Cardiac fibroblast (primary cell): ENCODE measurements at regions not wholly inside any gene's neighbourhood (a gene's known extent, or its start where the extent isn't known, plus 50 kb on each side); places are given as distances from the start of the nearest gene placed in this dataset.

Source experiments
- DNase-seq, 2 donors: peaks; one replicate each; pipeline versions ENCODE4 v3.0.0 to v3.0.0-alpha.2; 2010; ENCODE audit warnings: low read depth in 2 of 2
- H3K4me3 ChIP-seq, 2 donors: replicated peaks in 1 of 2; 1 replicate in 1 of 2; 2 replicates in 1 of 2; pipeline ENCODE4 v1.5.1; 2011; ENCODE audit warnings: low read depth in 2 of 2, low read length in 2 of 2, mild to moderate bottlenecking in 2 of 2, moderate library complexity in 1 of 2
- TF ChIP-seq, protein P1 (sequence below): IDR thresholded peaks from one replicate; pipeline ENCODE4 v1.5.1; 2011; ENCODE audit warnings: low read depth, mild to moderate bottlenecking, low read length, inconsistent platforms

DNA sequence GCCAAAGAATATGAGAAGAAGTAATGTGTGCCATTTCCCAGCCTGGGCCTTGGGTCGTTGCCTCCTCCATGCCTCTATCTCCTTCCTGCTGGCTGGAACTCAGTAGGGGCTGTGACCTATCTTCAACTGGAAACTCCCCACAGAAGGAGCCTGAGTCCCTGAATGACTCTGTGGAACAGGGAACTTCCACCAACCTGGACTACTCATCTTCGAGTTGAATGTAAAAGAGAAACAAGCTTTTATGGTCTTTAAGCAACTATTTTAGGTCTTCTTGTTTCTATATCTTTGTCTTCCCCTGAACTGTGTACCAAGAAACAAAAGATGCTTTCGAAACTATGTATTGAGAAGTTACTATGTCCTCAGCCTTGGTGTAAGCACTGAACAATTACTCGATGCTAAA, 355.3 kb upstream of the NR2F2 start:
- TF ChIP-seq, protein P1, sequence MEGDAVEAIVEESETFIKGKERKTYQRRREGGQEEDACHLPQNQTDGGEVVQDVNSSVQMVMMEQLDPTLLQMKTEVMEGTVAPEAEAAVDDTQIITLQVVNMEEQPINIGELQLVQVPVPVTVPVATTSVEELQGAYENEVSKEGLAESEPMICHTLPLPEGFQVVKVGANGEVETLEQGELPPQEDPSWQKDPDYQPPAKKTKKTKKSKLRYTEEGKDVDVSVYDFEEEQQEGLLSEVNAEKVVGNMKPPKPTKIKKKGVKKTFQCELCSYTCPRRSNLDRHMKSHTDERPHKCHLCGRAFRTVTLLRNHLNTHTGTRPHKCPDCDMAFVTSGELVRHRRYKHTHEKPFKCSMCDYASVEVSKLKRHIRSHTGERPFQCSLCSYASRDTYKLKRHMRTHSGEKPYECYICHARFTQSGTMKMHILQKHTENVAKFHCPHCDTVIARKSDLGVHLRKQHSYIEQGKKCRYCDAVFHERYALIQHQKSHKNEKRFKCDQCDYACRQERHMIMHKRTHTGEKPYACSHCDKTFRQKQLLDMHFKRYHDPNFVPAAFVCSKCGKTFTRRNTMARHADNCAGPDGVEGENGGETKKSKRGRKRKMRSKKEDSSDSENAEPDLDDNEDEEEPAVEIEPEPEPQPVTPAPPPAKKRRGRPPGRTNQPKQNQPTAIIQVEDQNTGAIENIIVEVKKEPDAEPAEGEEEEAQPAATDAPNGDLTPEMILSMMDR = no peak
- no peak overlapping the region for H3K4me3 ChIP-seq

DNA sequence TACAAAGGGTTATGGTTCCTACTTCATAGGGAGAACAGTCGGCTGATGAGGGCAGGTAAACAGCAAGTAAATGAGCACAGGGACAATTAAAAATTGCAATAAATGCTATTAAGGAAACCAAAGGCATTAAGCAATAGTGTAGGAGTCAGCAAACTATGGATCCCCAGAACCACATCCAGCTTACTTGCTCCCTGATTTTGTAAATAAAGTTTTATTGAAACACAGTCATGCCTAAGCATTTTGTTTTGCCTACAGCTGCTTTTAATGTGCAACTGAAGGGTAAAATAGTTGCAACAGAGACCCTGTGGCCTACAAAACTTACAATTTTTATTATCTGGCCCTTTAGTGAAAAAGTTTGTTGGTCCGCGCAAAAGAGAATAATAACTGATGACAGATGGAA, 351.2 kb upstream of the NR2F2 start:
- H3K4me3 ChIP-seq = no peak overlapping the region
- DNase-seq = no peak
- TF ChIP-seq, protein P1 = no peak

More for the DNA sequence above, 355.3 kb upstream of the NR2F2 start:
- DNase-seq = peak in 1 of 2 donors; percentile 2

DNA sequence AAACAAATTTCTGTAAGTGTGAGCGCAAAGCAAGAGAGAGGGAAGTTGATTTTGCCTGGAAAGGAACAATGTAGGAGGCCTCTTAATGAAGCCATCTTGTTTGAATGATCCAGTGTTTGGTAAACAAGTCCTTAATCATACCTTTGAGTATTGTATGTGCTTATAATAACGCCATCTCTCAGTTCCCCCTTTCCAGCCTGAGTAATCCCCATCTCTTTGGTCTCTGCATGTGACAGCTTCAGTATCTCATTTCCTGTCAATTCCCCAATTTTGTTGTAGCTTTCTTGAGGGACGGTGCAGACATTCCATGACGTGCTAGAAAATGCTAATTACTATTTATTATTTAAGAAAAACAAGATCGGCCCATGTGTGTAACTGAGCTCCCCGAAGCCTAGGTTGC, 349.3 kb upstream of the NR2F2 start:
- no peak for DNase-seq
- no peak overlapping the region for H3K4me3 ChIP-seq
- TF ChIP-seq, protein P1 = no peak

DNA sequence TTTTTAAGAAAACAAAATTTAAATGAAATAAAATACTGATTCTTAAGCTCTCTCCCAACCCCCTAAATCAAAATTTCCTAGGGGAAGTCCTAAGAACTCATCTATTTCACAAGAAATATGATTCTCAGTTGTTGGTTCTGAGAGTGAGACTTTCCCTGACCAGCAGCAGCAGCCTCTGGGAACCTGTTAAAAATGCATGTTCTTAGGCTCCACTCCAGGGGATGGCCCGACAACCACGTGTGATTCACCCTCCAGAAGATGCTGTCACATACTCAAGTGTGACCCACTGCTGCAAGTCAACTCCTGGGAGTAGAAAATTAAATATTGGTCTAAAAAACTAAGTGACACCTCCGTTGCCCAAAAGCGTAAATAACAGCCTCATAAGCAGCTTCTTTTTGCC, 343.2 kb upstream of the NR2F2 start:
- H3K4me3 ChIP-seq = no peak overlapping the region
- no peak for DNase-seq
- TF ChIP-seq, protein P1 = no peak

DNA sequence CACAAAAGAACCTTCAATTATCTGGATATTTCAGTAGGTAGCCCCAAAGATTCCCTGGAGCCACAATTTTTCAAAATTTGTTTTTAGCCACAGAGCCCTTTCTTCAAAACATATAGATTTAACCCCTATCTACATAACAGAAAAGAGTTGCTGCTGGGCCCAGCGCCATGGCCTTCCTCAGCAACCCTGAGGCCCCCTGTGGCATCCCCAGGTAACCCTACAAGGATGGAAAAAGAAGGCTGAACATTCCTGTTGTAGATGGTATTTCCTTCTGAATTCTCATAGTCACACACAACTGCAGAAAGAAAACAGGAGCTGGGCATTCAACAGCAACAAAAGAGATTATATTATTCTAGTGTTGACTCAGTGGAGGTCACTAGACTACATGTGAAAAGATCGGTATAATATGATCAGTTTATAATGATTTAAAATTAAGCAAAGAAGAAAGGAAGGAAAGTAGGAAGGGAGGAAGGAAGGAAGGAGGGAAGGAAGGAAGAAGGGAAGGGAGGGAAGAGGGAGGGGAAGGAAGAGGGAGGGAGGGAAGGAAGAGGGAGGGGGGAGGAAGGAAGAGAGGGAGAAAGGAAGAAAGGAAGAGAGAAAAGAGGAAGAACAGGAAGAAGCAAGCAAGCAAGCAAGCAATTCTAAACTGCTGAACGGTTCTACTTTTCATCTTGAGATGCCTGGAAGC, 342.5 kb upstream of the NR2F2 start:
- TF ChIP-seq, protein P1 = no peak
- DNase-seq = no peak

DNA sequence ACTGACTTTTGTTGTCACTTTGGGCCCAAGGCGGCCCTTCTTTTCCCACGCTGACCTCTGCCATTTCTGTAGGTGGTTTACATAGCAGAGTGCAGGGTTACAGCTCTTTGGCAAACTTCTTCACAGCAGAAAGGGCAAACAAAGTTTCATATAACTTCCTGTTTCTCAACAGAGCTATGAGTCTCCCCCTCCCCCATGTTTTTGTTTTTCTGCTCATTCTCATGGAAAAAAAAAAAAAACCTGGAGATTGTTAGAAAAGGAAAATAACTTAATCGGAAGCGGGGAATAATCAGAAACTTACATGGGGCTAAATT, 342.0 kb upstream of the NR2F2 start:
- TF ChIP-seq, protein P1 = no peak
- H3K4me3 ChIP-seq = no peak overlapping the region
- peak; percentile 56 to 67 for DNase-seq

More for the DNA sequence above, 342.5 kb upstream of the NR2F2 start:
- H3K4me3 ChIP-seq = no peak overlapping the region

DNA sequence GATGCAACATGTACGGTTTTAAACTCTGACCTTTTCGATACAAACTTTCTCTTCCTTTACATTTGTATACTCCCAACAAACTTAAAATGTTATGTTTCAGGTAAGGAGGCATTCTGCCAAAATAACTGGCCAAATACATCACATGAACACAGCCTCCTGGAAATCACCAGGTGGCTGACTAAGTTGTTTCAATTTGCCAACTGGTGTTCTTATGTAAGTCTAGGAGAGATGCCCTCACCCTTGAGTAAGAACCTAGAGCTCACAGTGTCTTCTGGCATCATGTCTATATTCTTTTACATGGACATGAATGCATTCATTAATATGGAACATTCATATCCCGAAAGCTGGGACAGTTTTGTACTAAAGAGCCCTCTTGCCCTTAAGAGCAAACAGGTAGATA, 341.1 kb upstream of the NR2F2 start:
- no peak for DNase-seq
- no peak overlapping the region for H3K4me3 ChIP-seq
- TF ChIP-seq, protein P1 = no peak
